CD4-positive, alpha-beta T cell treated with Interleukin-4 for 1 hour (primary cell): ENCODE measurements at regions not wholly inside any gene's neighbourhood (a gene's known extent, or its start where the extent isn't known, plus 50 kb on each side); places are given as distances from the start of the nearest gene placed in this dataset.
"Not testable (repeated sequence)": the region's sequence is repeated elsewhere in the genome, so short reads cannot be mapped to it uniquely, and the experiment has no call there.

ENCODE experiments used
- DNase-seq, 2 donors: peaks; one replicate each; pipeline ENCODE4 v3.0.0-alpha.2; 2020 to 2022

- DNase-seq: no peak
Measured at GRCh38 chr10:131041031-131041430, 270.5 kb downstream of the TCERG1L start.

GRCh38 chr10:131041441-131041840 is 270.1 kb downstream of the TCERG1L start:
- no peak for DNase-seq

- not testable (repeated sequence) for DNase-seq
Measured at GRCh38 chr10:131042015-131042414, 269.5 kb downstream of the TCERG1L start.
